HCT116 (cell line): ENCODE measurements at regions not wholly inside any gene's neighbourhood (a gene's known extent, or its start where the extent isn't known, plus 50 kb on each side); places are given as distances from the start of the nearest gene placed in this dataset.

Source experiments
- ATAC-seq: fragments of 200-7000 bp; cut with Tn5 transposase; 2 replicates; pipeline ENCODE4 v1.9.1; 2020; ENCODE audit warnings: mild to moderate bottlenecking, moderate library complexity
- BruUV-seq: library from RNA; stranded (reverse); fragments of 400-500 nt; replicated peaks from 2 replicates; lab custom pipeline; 2021; lab: Mats Ljungman, UMichigan
- CTCF ChIA-PET: fragments of 300-600 bp; sonication (Branson Sonifier 250); formaldehyde crosslinking; loops from one replicate; lab custom pipeline; 2021; ENCODE audit warnings: antibody characterized with exemption; lab: Charles Lee
- POLR2A ChIA-PET: fragments of 300-600, 350-600 bp; sonication (Branson Sonifier 250); formaldehyde crosslinking; loops from one replicate; lab custom pipeline; 2021; ENCODE audit warnings: antibody characterized with exemption; lab: Charles Lee
- RAD21 ChIA-PET, 2 experiments: fragments of 300-600 bp; sonication (Branson Sonifier 250); formaldehyde crosslinking; loops; one replicate each; lab custom pipeline; 2023; ENCODE audit warnings: low total read pairs in 2 of 2; ENCODE audit not compliant: uncharacterized antibody in 2 of 2, unreplicated experiment in 2 of 2, low non-redundant PET in 1 of 2; lab: Charles Lee
- DNase-seq: peaks from one replicate; pipeline ENCODE4 v3.0.0-alpha.2; 2010; ENCODE audit warnings: low read depth, low spot score
- H2AFZ ChIP-seq: fragments of 200-600 bp; shearing (Covaris generic), sonication (generic); 2 replicates; pipeline ENCODE4 v1.6.1; 2017; ENCODE audit warnings: low read depth, mixed run types, mixed read lengths, antibody characterized with exemption, low read length; ENCODE audit not compliant: poor library complexity, severe bottlenecking
- H3K27ac ChIP-seq: 2 replicates; pipeline ENCODE4 v1.5.1; 2012; ENCODE audit warnings: low read depth, low read length
- H3K27me3 ChIP-seq: fragments of 200-600 bp; sonication (generic); 2 replicates; pipeline ENCODE4 v1.6.1; 2016; ENCODE audit warnings: mixed run types, low read length, mixed read lengths; ENCODE audit not compliant: insufficient read depth
- H3K36me3 ChIP-seq, 2 experiments: fragments of 200-500 bp in 1 of 2; fragments of 200-600 bp in 1 of 2; sonication (Bioruptor generic) in 1 of 2; sonication (generic) in 1 of 2; 2 replicates each; pipeline versions ENCODE4 v1.5.1 to v1.6.1; 2014 to 2016; ENCODE audit warnings: low read length in 2 of 2, inconsistent platforms in 1 of 2, mixed read lengths in 1 of 2, mixed run types in 1 of 2; ENCODE audit not compliant: insufficient read depth in 2 of 2, control insufficient read depth in 1 of 2
- H3K4me1 ChIP-seq, 2 experiments: fragments of 200-600 bp in 1 of 2; sonication (generic) in 1 of 2; 2 replicates each; pipeline versions ENCODE4 v1.5.1 to v1.6.1; 2012 to 2017; ENCODE audit warnings: low read length in 2 of 2, inconsistent platforms in 1 of 2, mild to moderate bottlenecking in 1 of 2, mixed read lengths in 1 of 2, mixed run types in 1 of 2, moderate library complexity in 1 of 2; ENCODE audit not compliant: insufficient read depth in 2 of 2, control insufficient read depth in 1 of 2
- H3K4me2 ChIP-seq: fragments of 200-600 bp; sonication (generic); 2 replicates; pipeline ENCODE4 v1.6.1; 2017; ENCODE audit warnings: mixed run types, low read length, mixed read lengths
- H3K4me3 ChIP-seq, 2 experiments: fragments of 200-600 bp in 1 of 2; sonication (generic) in 1 of 2; replicated peaks in 1 of 2; 2 replicates each; pipeline ENCODE4 v1.5.1; 2011 to 2016; ENCODE audit warnings: low read length in 2 of 2, control low read depth in 1 of 2, low read depth in 1 of 2, mild to moderate bottlenecking in 1 of 2, mixed read lengths in 1 of 2, mixed run types in 1 of 2
- H3K79me2 ChIP-seq: fragments of 200-600 bp; sonication (generic); 2 replicates; pipeline ENCODE4 v1.6.1; 2017; ENCODE audit warnings: mild to moderate bottlenecking, mixed run types, low read length, moderate library complexity, mixed read lengths; ENCODE audit not compliant: insufficient read depth
- H3K9ac ChIP-seq: fragments of 200-600 bp; sonication (generic); 2 replicates; pipeline ENCODE4 v1.6.1; 2016; ENCODE audit warnings: low read length, mixed read lengths
- H3K9me2 ChIP-seq: fragments of 200-600 bp; sonication (generic), shearing (Covaris generic); 2 replicates; pipeline ENCODE4 v1.6.1; 2017; ENCODE audit warnings: mixed run types, mild to moderate bottlenecking, moderate library complexity; ENCODE audit not compliant: insufficient read depth
- H3K9me3 ChIP-seq, 2 experiments: fragments of 200-500 bp in 1 of 2; fragments of 200-600 bp in 1 of 2; sonication (Bioruptor generic) in 1 of 2; sonication (generic) in 1 of 2; 2 replicates each; pipeline ENCODE4 v1.6.1; 2014 to 2017; ENCODE audit warnings: low read length in 2 of 2, mixed read lengths in 2 of 2, inconsistent platforms in 1 of 2, low read depth in 1 of 2, mild to moderate bottlenecking in 1 of 2, mixed run types in 1 of 2, moderate library complexity in 1 of 2; ENCODE audit not compliant: control insufficient read depth in 1 of 2, insufficient read depth in 1 of 2
- H4K20me1 ChIP-seq: fragments of 200-600 bp; sonication (generic), shearing (Covaris generic); 2 replicates; pipeline ENCODE4 v1.6.1; 2017; ENCODE audit warnings: mixed run types, mild to moderate bottlenecking, moderate library complexity; ENCODE audit not compliant: insufficient read depth
- ATF3 ChIP-seq: IDR thresholded peaks from 2 replicates; pipeline ENCODE4 v1.6.1; 2012
- EGR1 ChIP-seq: IDR thresholded peaks from 2 replicates; pipeline ENCODE4 v1.6.1; 2012; ENCODE audit warnings: low read depth
- ELF1 ChIP-seq: IDR thresholded peaks from 2 replicates; pipeline ENCODE4 v1.6.1; 2012; ENCODE audit warnings: low read depth, borderline replicate concordance
- EZH2phosphoT487 ChIP-seq: fragments of 200-600 bp; IDR thresholded peaks from 2 replicates; pipeline ENCODE4 v1.6.1; 2018; ENCODE audit warnings: antibody characterized with exemption, borderline replicate concordance
- FOSL1 ChIP-seq: IDR thresholded peaks from 2 replicates; pipeline ENCODE4 v1.6.1; 2012; ENCODE audit warnings: low read depth
- POLR2A ChIP-seq: IDR thresholded peaks from 2 replicates; pipeline ENCODE4 v1.7.0; 2011; ENCODE audit warnings: borderline replicate concordance; ENCODE audit not compliant: insufficient read depth, insufficient read length; ENCODE audit errors: extremely low read depth
- POLR2AphosphoS5 ChIP-seq: IDR thresholded peaks from 2 replicates; pipeline ENCODE4 v1.6.1; 2011; ENCODE audit warnings: mild to moderate bottlenecking, low read depth, low read length, moderate library complexity
- RAD21 ChIP-seq: IDR thresholded peaks from 2 replicates; pipeline ENCODE4 v1.6.1; 2012; ENCODE audit warnings: low read depth, mild to moderate bottlenecking
- SRF ChIP-seq: IDR thresholded peaks from 2 replicates; pipeline ENCODE4 v1.6.1; 2012; ENCODE audit warnings: low read depth
- YY1 ChIP-seq: IDR thresholded peaks from 2 replicates; pipeline ENCODE4 v1.6.1; 2011; ENCODE audit warnings: low read length, low read depth, moderate library complexity, mild to moderate bottlenecking; ENCODE audit not compliant: insufficient replicate concordance; ENCODE audit errors: extremely low read depth
- ZFX ChIP-seq: fragments of 450-650 bp; IDR thresholded peaks from 2 replicates; pipeline ENCODE4 v1.6.1; 2017
- intact Hi-C: fragments of 100-400 bp; cut with micrococcal nuclease; formaldehyde crosslinking; loops from 2 replicates; pipeline ENCODE4 v1.10.0; 2022

DNA sequence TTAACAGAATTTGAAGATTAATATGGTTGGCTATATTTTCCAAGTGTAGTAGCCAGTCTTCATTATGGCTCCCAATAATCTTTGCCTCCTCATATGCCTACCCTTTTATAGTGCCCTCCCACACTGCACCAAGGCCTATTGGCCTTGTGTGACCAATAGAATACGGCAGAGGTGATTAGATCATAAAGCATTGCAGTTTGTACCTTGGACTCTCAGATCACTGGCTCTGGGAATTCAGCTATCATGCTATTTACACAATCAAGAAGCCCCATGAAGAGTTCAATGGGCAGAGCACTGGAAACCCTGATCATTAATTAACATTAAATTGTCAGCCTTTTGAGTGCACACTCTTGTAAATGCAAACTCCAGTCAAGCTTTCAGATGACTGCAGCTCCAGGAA is 154.5 kb upstream of the MAGI2 start:
- Histone ChIP-seq H3K9me3 (no peaks in the 10 kb centered on the region), H4K20me1 (no peaks in the 10 kb centered on the region), H2AFZ (no peak overlapping the region), H3K27ac (no peak overlapping the region), H3K4me1 (no peaks in the 10 kb centered on the region), H3K79me2 (no peaks in the 10 kb centered on the region), H3K27me3 (no peaks in the 10 kb centered on the region), H3K9me2 (no peaks in the 10 kb centered on the region; the same call in 1 of the 2 replicates), H3K4me3 (no peak overlapping the region), H3K4me2 (no peak overlapping the region), H3K9ac (no peak overlapping the region), H3K36me3 (no peaks in the 10 kb centered on the region)
- no peak for DNase-seq
- ATAC-seq: no peak
- ChIA-PET POLR2A (no interaction called here), RAD21 (no interaction called here), CTCF (no interaction called here)
- TF ChIP-seq FOSL1 (no peak), RAD21 (no peak), POLR2A (no peak), EGR1 (no peak), ZFX (no peak)
- intact Hi-C loops: no loop called here
- no TSS peak for BruUV-seq

DNA sequence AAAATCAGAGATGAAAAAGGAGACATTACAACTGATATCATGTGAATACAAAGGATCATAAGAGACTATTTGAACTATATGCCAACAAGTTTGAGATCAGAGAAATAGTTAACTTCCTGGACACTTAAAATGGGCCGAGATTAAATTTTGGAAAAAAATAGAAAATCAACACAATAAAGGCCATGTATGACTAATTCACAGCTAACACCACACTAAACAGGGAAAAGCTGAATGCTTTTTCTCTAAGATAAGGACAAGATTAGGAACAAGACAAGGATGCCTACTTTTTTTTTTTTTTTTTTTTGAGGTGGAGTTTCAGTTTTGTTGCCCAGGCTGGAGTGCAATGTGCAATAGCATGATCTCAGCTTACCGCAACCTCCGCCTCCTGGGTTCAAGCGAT is 151.4 kb upstream of the MAGI2 start:
- H2AFZ ChIP-seq: no peak overlapping the region
- no peak overlapping the region for H3K4me3 ChIP-seq
- no peak overlapping the region for H3K4me2 ChIP-seq
- H3K9me2 ChIP-seq: no peaks in the 10 kb centered on the region
- CTCF ChIA-PET: no interaction called here
- no TSS peak for BruUV-seq
- RAD21 ChIA-PET: no interaction called here
- no peaks in the 10 kb centered on the region for H3K9me3 ChIP-seq
- no peak for TF ChIP-seq YY1
- no peak for TF ChIP-seq EZH2phosphoT487
- no peak for TF ChIP-seq SRF
- no peak for TF ChIP-seq ZFX
- no peak for TF ChIP-seq EGR1
- TF ChIP-seq ATF3: no peak
- TF ChIP-seq ELF1: no peak
- TF ChIP-seq POLR2AphosphoS5: no peak
- no peak for TF ChIP-seq FOSL1
- no peaks in the 10 kb centered on the region for H3K4me1 ChIP-seq
- H4K20me1 ChIP-seq: no peaks in the 10 kb centered on the region
- intact Hi-C loops: no loop called here
- H3K27ac ChIP-seq: no peak overlapping the region
- no peaks in the 10 kb centered on the region for H3K36me3 ChIP-seq
- H3K79me2 ChIP-seq: no peaks in the 10 kb centered on the region
- no peak for DNase-seq
- no peaks in the 10 kb centered on the region for H3K27me3 ChIP-seq
- POLR2A ChIA-PET: no interaction called here
- no peak for ATAC-seq
- no peak overlapping the region for H3K9ac ChIP-seq
